H1 (cell line): ENCODE measurements at regions not wholly inside any gene's neighbourhood (a gene's known extent, or its start where the extent isn't known, plus 50 kb on each side); places are given as distances from the start of the nearest gene placed in this dataset.

Experiments
- CHD7 ChIP-seq: fragments of 300-600 bp; sonication (generic); IDR thresholded peaks from 2 replicates; pipeline ENCODE4 v1.7.1; 2012; ENCODE audit warnings: low read length, moderate library complexity, mild to moderate bottlenecking, inconsistent platforms; ENCODE audit not compliant: insufficient replicate concordance
- CREB1 ChIP-seq: IDR thresholded peaks from 2 replicates; pipeline ENCODE4 v1.6.1; 2012; ENCODE audit warnings: inconsistent platforms
- EGR1 ChIP-seq: IDR thresholded peaks from 2 replicates; pipeline ENCODE4 v1.6.1; 2011; ENCODE audit warnings: low read depth, low read length, borderline replicate concordance
- NANOG ChIP-seq: IDR thresholded peaks from 2 replicates; pipeline ENCODE4 v1.6.1; 2011; ENCODE audit warnings: low read length, low read depth, mild to moderate bottlenecking, inconsistent platforms; ENCODE audit not compliant: insufficient read depth, poor library complexity, severe bottlenecking

GRCh38 chr15:89395031-89395430, 60.4 kb upstream of the POLG start (continued):
- TF ChIP-seq EGR1: no peak
- no peak for TF ChIP-seq CREB1
- TF ChIP-seq NANOG: no peak
- no peak for TF ChIP-seq CHD7
